Activated CD4-positive, alpha-beta T cell treated with anti-CD3 and anti-CD28 coated beads, Interleukin-2, amount 10 ng/mL, durations not matched to agents 7 days and 5 days (primary cell): ENCODE measurements at regions not wholly inside any gene's neighbourhood (a gene's known extent, or its start where the extent isn't known, plus 50 kb on each side); places are given as distances from the start of the nearest gene placed in this dataset.

Experiments used
- CTCF ChIA-PET: fragments of 350-600 bp; sonication (Branson Sonifier 250); formaldehyde crosslinking; loops from one replicate; lab custom pipeline; 2021; ENCODE audit warnings: antibody characterized with exemption; lab: Charles Lee
- POLR2A ChIA-PET: fragments of 350-600 bp; sonication (Branson Sonifier 250); formaldehyde crosslinking; loops from one replicate; lab custom pipeline; 2021; ENCODE audit warnings: antibody characterized with exemption; lab: Charles Lee
- DNase-seq: peaks from one replicate; pipeline ENCODE4 v3.0.0-alpha.2; 2020
- H3K27ac Mint-ChIP-seq: one replicate; pipeline ENCODE4 v1.8.0; 2021; ENCODE audit warnings: mild to moderate bottlenecking, moderate library complexity, mixed read lengths
- H3K27me3 Mint-ChIP-seq: one replicate; pipeline ENCODE4 v1.8.0; 2021; ENCODE audit warnings: mixed read lengths
- H3K36me3 Mint-ChIP-seq: one replicate; pipeline ENCODE4 v1.8.0; 2021; ENCODE audit warnings: low read depth, mixed read lengths
- H3K4me1 Mint-ChIP-seq: one replicate; pipeline ENCODE4 v1.8.0; 2021; ENCODE audit warnings: mixed read lengths
- H3K4me3 Mint-ChIP-seq: one replicate; pipeline ENCODE4 v1.8.0; 2021; ENCODE audit warnings: mild to moderate bottlenecking, moderate library complexity, mixed read lengths
- H3K9me3 Mint-ChIP-seq: one replicate; pipeline ENCODE4 v1.8.0; 2021; ENCODE audit warnings: mixed read lengths

DNA sequence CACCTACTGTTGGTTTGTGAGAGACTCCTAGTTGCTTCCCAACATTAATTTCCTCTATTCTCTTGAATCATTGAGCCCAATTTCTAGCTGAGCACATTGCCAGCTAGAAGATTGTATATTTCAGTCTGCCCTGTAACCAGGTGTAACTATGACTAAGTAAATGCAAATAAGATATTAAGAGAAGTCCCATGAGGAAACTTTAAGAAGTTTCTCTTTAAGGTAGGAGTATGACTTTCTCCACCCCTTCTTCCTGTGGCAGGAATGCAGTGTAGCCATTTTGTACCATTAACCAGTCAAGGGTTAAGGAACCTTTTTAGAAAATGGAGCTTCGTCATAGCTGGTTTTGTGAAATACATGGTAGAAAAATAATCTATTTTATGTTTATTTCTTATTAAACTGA lies 534.2 kb upstream of the RGS18 start:
- POLR2A ChIA-PET: no interaction called here
- CTCF ChIA-PET: no interaction called here
- Mint-ChIP-seq H3K27me3 (no peaks in the 10 kb centered on the region), H3K36me3 (no peaks in the 10 kb centered on the region), H3K4me1 (no peaks in the 10 kb centered on the region), H3K27ac (no peak overlapping the region), H3K9me3 (no peaks in the 10 kb centered on the region), H3K4me3 (no peak overlapping the region)
- no peak for DNase-seq

DNA sequence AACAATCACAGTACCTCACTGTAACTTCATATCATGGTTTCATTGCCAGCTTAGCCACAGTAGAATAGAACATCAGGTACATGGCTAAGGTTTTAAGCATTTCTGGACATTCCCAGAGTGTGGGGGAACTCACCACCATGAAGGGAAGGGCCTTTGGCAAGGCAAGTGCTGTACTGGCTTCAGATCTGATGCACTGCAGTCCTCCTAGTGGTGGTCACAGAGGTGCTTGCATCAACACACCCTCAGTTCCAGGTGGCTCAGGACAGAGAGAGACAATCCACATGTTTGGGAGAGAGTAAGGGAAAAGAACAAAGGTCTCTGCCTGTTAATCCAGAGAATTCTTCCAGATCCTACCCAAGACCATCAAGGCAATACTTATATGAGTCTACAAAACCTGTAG lies 528.4 kb upstream of the RGS18 start:
- ChIA-PET POLR2A (no interaction called here), CTCF (no interaction called here)
- H3K36me3 Mint-ChIP-seq: no peaks in the 10 kb centered on the region
- no peaks in the 10 kb centered on the region for H3K4me1 Mint-ChIP-seq
- H3K9me3 Mint-ChIP-seq: no peaks in the 10 kb centered on the region
- H3K4me3 Mint-ChIP-seq: no peak overlapping the region
- no peaks in the 10 kb centered on the region for H3K27me3 Mint-ChIP-seq
- no peak for DNase-seq
- no peak overlapping the region for H3K27ac Mint-ChIP-seq

DNA sequence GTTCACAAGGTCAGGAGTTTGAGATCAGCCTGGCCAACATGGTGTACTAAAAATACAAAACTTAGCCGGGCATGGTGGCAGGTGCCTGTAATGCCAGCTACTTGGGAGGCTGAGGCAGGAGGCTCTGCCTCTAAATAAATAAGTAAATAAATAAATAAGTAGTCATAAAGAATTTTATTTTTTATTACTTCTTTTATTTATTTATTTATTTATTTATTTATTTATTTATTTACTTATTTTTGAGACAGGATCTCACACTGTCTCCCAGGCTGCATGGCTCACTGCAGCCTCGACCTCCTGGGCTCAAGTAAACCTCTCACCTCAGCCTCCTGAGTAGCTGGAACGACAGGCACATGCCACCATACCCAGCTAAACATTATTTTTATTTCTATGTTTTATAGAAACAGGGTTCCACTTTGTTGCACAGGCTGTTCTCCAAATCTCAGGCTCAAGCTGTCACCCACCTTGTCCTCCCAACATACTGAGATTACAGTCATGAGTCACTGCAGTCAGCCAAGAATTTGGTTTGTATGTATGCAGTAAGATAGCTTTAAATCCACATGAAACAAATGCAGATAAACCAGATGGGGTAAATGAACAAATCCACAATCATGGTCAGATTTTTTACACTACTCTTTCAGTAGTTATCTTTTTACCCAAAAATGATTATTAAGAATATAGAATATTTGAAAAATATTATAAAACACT lies 523.3 kb upstream of the RGS18 start:
- POLR2A ChIA-PET: no interaction called here
- Mint-ChIP-seq H3K9me3 (no peaks in the 10 kb centered on the region), H3K27me3 (no peaks in the 10 kb centered on the region), H3K27ac (no peak overlapping the region), H3K4me3 (no peak overlapping the region), H3K4me1 (no peaks in the 10 kb centered on the region), H3K36me3 (no peaks in the 10 kb centered on the region)
- no peak for DNase-seq
- CTCF ChIA-PET: no interaction called here

DNA sequence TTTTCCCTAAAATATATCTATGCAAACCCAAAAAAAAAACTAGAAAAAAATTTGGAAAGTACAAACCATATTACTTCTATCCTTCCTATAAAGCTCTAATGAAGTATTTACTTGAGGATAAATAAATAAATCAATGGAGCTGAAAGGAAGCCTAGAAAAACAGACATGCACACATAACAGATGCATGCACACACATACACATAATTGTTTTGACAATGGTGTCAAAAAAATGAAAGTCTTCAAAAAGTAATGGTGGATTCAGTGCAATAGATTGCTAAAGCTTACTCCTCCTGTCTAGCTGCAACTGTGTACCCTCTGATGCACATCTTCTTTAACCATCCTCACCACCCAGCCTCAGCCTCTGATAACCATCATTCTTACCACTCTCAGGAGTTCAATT lies 521.9 kb upstream of the RGS18 start:
- CTCF ChIA-PET: no interaction called here

DNA sequence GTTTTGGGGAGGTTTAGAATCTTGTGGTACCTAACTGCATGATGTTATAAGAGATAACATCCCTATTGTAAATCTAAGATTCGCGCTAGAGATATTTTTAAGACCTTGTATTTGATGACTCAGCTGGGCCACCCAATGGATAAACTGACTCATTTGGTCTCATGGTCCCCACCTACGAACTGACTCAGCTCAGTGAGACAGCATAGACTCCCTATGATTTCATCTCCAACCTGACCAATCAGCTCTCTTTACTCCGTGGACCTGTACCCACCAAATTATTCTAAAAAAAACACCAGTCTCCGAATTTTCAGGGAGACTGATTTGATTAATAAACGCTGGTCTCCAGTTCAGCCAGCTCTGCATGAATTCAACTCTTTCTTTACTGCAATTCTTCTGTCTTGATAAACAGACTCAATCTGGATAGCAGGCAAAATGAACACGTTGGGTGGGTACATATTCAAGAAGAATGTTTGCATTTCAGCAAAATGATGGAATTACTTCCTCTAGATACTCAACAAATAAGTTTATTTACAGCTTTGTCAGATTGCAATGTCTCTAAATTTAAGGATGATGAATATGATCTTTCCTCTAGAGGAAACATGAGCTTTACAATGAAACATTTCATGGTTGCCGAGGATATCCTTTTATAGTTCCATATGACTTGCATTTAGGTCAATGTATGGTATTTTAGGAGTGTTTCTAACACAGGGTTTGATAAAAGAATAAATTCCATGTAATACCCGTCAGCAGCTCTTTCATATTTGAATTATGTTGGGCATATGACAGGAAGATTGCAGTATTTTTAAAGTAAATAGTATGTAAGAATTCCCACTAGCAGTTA lies 516.6 kb upstream of the RGS18 start:
- Mint-ChIP-seq H3K27ac (no peak overlapping the region), H3K4me3 (no peak overlapping the region), H3K36me3 (no peaks in the 10 kb centered on the region), H3K27me3 (no peaks in the 10 kb centered on the region), H3K9me3 (no peaks in the 10 kb centered on the region), H3K4me1 (no peaks in the 10 kb centered on the region)
- CTCF ChIA-PET: no interaction called here
- DNase-seq: no peak
- POLR2A ChIA-PET: no interaction called here

More for the DNA sequence above, 521.9 kb upstream of the RGS18 start:
- Mint-ChIP-seq H3K9me3 (no peaks in the 10 kb centered on the region), H3K4me3 (no peak overlapping the region), H3K4me1 (no peaks in the 10 kb centered on the region), H3K36me3 (no peaks in the 10 kb centered on the region), H3K27me3 (no peaks in the 10 kb centered on the region), H3K27ac (no peak overlapping the region)
- POLR2A ChIA-PET: no interaction called here
- no peak for DNase-seq

DNA sequence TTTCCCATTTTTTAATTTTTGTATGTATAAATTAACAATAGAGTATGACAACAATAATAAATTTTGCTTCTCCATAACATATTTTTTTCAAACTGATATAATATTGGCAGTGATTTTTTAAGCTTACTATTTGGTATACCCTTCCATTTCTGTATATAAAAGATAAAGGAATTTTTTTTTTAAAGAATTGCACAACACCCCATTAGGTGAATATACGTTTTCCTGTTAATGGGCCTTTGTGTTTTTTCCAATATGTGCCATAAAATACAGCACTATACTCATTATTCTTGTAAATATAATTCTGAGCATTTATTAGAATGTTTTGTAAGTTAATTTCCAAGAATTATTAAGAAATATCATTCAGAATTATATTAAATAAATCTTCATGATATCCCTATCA lies 515.2 kb upstream of the RGS18 start:
- Mint-ChIP-seq H3K4me1 (no peaks in the 10 kb centered on the region), H3K27me3 (no peaks in the 10 kb centered on the region), H3K27ac (no peak overlapping the region), H3K36me3 (no peaks in the 10 kb centered on the region), H3K4me3 (no peak overlapping the region), H3K9me3 (no peaks in the 10 kb centered on the region)
- POLR2A ChIA-PET: no interaction called here
- DNase-seq: no peak
- CTCF ChIA-PET: no interaction called here

DNA sequence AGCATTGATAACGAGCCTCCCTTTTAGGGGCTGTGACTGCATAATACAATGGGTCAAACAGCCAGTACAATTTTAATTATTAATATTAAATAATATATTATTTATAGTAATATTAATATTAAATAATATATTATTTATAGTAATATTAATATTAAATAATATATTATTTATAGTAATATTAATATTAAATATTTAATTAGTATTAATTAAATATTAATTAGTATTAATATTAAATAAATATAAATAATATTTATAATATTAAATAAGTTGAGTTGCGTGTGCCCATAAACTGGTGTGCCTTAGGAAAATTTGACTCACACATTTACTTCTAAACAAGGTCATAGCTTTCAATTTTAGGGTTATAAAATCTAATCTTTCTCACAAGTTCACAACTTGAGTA lies 509.3 kb upstream of the RGS18 start:
- Mint-ChIP-seq H3K9me3 (peaks cover 7% of the 10 kb centered on the region), H3K4me1 (no peaks in the 10 kb centered on the region), H3K27me3 (no peaks in the 10 kb centered on the region), H3K4me3 (no peak overlapping the region), H3K27ac (no peak overlapping the region), H3K36me3 (no peaks in the 10 kb centered on the region)
- ChIA-PET CTCF (no interaction called here), POLR2A (no interaction called here)
- DNase-seq: no peak

DNA sequence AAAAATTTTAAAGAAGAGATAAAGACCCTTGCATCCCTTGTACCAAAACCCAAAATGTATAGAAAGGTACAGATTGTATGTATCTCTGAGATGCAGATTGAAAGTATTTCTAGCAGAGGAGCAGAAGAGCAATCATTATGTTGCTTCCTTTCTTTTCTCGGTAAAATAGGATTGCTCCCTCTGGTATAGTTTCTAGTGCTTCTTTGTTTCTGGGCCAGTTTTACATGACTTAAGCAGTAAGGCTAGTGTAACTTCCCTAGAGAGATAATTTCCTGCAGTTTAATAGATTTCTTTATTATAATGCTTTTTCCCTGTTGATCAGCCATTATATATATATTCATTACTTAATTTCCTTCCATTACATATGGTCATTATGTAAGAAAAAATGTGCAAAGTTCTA lies 496.2 kb upstream of the RGS18 start:
- Mint-ChIP-seq H3K9me3 (no peaks in the 10 kb centered on the region), H3K4me1 (no peaks in the 10 kb centered on the region), H3K4me3 (no peak overlapping the region), H3K27ac (no peak overlapping the region), H3K36me3 (no peaks in the 10 kb centered on the region), H3K27me3 (no peaks in the 10 kb centered on the region)
- CTCF ChIA-PET: no interaction called here
- POLR2A ChIA-PET: no interaction called here
- no peak for DNase-seq

DNA sequence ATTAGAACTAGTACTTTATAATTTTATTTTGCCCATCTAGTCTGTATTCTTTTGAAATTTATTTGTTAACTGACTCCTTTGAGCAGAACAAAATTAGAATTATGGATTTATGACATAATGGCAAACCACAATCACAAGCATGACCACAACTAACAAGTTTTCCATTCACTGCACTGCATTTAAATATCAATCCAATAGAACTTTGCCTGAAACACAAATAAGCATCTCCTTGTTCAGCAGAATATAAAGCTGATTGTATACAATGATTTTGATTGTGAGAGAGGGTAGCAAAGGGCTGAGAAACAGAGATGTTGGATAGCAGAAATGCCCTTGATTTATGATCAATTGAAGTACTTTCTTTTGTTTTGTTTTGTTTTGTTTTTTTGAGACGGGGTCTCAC lies 495.5 kb upstream of the RGS18 start:
- Mint-ChIP-seq H3K27me3 (no peaks in the 10 kb centered on the region), H3K4me3 (no peak overlapping the region), H3K4me1 (no peaks in the 10 kb centered on the region), H3K27ac (no peak overlapping the region), H3K36me3 (no peaks in the 10 kb centered on the region), H3K9me3 (no peaks in the 10 kb centered on the region)
- POLR2A ChIA-PET: no interaction called here
- CTCF ChIA-PET: no interaction called here
- no peak for DNase-seq

DNA sequence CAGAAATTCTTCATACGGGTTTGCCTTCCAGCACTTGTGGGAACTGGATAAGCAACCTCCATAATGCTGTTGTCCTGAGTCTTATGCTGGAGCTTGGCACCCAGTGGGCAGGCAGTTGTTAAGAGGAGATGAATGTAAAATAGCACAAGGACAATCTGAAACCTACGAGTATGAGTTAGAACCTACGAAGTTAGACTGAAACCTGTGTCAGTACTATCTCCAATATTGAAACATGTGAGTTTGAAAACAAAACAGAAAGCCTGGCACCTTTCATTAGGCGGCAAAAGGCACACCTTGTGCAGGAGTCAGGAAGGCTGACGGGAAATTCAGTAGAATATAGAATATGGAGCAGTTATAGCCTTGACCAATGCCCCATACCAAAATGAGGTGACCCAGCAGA lies 489.7 kb upstream of the RGS18 start:
- POLR2A ChIA-PET: no interaction called here
- no peak for DNase-seq
- H3K27me3 Mint-ChIP-seq: no peaks in the 10 kb centered on the region
- H3K9me3 Mint-ChIP-seq: no peaks in the 10 kb centered on the region
- no peaks in the 10 kb centered on the region for H3K4me1 Mint-ChIP-seq
- no peak overlapping the region for H3K27ac Mint-ChIP-seq
- H3K4me3 Mint-ChIP-seq: no peak overlapping the region
- no peaks in the 10 kb centered on the region for H3K36me3 Mint-ChIP-seq
- CTCF ChIA-PET: no interaction called here

DNA sequence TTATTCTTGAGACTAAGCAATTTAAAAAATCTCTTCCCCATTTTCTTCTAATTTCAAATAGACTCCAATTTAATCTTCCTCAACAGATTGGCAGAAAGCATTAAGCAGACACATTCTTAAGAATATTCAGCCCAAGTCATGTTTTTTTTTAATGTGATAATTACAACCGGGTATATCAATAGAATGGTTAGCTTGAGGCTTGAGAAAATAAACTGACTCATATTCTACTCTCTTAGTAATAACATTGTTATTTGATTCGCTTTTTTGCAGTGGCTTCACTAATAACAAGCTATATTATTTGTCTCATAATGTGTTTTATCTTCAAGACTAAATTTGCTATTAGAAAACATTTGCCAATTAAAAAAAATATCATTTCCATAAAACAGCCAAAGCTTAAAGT lies 488.6 kb upstream of the RGS18 start:
- Mint-ChIP-seq H3K27me3 (no peaks in the 10 kb centered on the region), H3K4me3 (no peak overlapping the region), H3K9me3 (no peaks in the 10 kb centered on the region), H3K36me3 (no peaks in the 10 kb centered on the region), H3K27ac (no peak overlapping the region), H3K4me1 (no peaks in the 10 kb centered on the region)
- ChIA-PET CTCF (no interaction called here), POLR2A (no interaction called here)
- DNase-seq: no peak

DNA sequence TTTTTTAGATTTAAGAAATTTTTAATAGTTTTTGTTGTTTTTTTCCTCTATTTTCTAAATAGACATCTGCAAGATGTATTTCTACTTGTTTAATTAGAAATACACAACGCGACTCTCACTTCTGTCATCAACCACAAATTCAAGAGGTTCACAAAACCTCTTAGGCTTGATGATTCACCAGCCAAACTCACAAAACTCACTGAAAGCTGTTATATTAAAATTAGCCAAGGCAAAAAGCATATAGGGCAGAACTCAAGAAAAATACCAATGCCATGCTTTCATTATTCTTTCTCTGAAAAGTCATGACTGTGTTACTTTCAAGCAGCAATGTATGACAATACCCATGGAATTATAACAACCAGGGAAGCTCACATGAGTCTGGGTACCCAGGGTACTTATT lies 487.0 kb upstream of the RGS18 start:
- Mint-ChIP-seq H3K4me1 (no peaks in the 10 kb centered on the region), H3K4me3 (no peak overlapping the region), H3K36me3 (no peaks in the 10 kb centered on the region), H3K27ac (no peak overlapping the region), H3K27me3 (no peaks in the 10 kb centered on the region), H3K9me3 (no peaks in the 10 kb centered on the region)
- DNase-seq: no peak
- CTCF ChIA-PET: no interaction called here
- POLR2A ChIA-PET: no interaction called here

DNA sequence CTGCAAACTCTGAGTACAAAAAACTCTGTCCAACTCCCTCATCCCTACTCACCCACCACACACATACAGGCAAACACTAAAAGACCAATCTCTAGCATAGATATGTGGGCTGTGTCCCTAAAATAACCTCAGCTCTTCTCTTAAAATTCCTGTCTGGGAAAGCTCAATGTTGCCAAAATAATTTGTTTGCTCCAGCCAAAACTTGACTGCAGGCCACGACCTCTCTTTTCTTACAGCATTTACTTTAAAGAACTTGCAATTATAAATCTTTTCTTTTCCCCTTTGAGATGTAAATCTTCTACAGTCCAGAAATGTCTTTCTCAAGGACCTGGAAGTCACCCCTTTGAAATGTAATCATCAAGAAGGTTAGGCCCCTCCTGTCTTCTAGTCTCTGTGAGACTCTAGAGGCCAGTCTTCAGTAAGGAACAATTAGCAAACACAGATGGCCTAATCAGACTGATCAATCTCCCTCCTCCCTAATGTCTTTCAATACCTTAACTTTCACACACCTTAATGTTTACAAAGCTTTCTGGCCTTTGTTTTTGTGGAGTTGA lies 483.6 kb upstream of the RGS18 start:
- ChIA-PET POLR2A (no interaction called here), CTCF (no interaction called here)

More for the DNA sequence above, 483.6 kb upstream of the RGS18 start:
- no peaks in the 10 kb centered on the region for H3K4me1 Mint-ChIP-seq
- no peaks in the 10 kb centered on the region for H3K36me3 Mint-ChIP-seq
- H3K9me3 Mint-ChIP-seq: no peaks in the 10 kb centered on the region
- no peaks in the 10 kb centered on the region for H3K27me3 Mint-ChIP-seq
- DNase-seq: no peak
- no peak overlapping the region for H3K27ac Mint-ChIP-seq
- no peak overlapping the region for H3K4me3 Mint-ChIP-seq
